Right hindlimb (tissue), 1 donor: ENCODE measurements at regions not wholly inside any gene's neighbourhood (a gene's known extent, or its start where the extent isn't known, plus 50 kb on each side); places are given as distances from the start of the nearest gene placed in this dataset.
A peak's percentile ranks its signal among the peaks of the same experiment; 100 is the strongest.

ENCODE experiments used
- DNase-seq: peaks from one replicate; pipeline ENCODE4 v3.0.0-alpha.2; 2018

- DNase-seq, result no peak
These were observed 97.2 kb upstream of the COL8A1 start for GRCh38 chr3:99541181-99541580.

- DNase-seq, result peak; percentile 31
These were observed 101.0 kb upstream of the COL8A1 start for GRCh38 chr3:99537416-99537815.

DNA sequence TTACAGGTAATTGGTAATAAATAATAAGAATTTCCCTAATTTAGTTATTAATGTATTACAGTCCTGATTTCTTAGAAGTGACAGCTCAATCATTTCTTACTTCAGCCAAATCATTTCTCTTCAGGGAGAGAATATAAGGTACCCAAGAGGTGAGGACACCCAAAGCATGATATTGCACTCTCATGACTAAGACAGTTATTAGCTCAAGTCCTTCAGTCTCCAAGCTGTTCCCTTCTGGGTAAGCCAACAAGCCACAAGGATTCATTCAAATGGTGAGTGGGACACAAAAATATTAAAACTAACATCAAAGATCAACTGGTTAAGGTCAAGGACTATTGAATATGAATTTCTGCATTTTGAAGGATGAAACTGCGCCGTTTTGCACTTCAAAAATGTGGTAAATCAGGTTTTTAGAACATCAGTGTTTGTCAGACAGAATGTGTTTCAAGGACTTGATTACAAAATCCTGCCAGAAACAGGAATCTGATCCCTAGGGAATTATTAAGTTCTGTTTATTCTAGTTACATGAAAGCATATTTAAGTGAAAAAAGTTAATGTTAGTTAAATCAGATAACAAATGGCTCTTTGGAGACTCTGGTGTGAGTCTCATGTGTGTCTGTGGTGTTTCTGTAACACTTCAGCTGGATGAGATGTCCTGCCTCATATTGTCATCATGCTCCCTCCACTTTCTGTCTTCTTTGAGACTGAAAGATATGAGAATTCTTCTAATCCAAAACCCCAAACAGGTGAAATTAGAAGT, 101.7 kb upstream of the COL8A1 start:
- DNase-seq, result no peak

GRCh38 chr3:99534951-99535704, 103.3 kb upstream of the COL8A1 start:
- DNase-seq, result no peak

- no peak for DNase-seq
These were observed 106.1 kb upstream of the COL8A1 start for GRCh38 chr3:99532246-99532645.

DNA sequence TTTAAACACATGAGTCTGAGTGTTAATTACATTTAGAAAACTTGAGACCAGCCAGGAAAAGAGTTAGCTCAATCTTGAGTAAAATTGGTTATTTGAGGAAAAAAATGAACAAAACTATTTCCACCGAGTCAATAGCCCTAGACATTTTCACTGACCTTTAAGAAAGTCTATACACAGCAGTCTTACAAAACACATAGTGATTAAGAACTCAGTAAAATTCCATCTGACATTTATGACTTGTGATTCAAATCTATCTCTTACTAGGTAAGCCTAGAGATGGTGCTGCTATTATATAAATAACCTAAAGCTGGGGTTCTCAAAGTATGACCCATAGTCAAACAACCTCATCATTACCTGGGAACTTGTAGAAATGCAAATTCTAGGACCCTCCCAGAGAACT, 109.1 kb upstream of the COL8A1 start:
- DNase-seq, result no peak

GRCh38 chr3:99526921-99527320, 111.5 kb upstream of the COL8A1 start:
- no peak for DNase-seq

- DNase-seq, result no peak
These were observed 113.8 kb upstream of the COL8A1 start for GRCh38 chr3:99524559-99524958.

GRCh38 chr3:99523431-99524127, 114.8 kb upstream of the COL8A1 start:
- DNase-seq, result no peak

DNA sequence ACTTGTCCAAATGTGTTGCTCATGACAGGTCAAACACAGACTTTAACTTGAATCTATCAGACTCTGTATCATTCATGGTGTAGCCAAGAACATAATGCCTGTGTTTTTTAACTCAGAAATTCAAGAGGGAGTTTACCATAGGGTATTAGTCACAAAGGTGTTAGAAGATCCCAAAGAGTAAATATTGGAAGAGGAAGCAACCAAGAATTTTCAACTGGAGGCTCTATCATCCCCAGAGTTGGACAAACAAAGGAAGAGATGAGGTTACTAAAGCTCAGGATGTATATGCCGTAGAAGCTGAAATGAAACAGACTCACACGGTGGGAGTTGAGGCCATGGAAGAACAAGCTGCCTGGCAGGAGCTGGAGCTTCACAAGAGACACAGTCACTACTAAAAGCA, 116.2 kb upstream of the COL8A1 start:
- no peak for DNase-seq

DNA sequence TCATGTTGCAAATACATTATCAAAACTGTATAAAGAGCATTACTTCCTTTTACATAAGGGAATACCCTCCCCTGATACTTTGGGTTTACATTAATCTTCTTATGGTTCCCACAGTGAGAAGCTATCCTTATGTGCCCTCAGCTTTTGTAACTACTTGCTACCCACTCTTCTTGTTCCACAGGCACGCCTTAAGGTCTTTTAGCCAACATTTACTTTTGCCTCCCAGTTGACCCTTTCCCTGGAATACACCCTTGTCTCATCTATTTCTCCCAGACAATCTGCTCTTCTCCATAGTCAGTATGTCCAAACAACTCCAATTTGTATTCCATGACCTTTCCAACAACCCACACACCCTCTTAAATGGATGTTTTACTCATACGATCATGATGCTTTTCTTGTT, 116.8 kb upstream of the COL8A1 start:
- DNase-seq, result no peak

GRCh38 chr3:99520513-99520912, 117.9 kb upstream of the COL8A1 start:
- DNase-seq, result no peak

DNA sequence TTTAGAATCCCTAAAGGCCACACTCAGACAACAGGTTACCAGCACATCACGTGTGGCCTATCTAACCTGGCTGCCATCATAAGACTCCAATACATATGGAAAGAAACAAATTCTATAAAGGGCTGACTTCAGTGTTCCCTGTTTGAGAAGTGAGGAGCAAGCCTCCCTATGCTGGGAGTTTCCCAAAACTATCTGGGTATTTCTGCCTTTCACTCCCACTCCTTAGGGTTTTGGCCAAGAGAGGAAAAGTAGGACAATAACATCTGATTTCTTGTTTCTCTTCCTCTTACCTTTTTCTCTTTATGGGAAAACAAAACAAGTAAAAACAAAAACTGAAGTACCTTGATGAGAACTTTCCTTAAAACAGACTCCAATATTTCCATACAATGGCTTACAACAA, 121.5 kb upstream of the COL8A1 start:
- no peak for DNase-seq

- no peak for DNase-seq
These were observed 122.5 kb upstream of the COL8A1 start for GRCh38 chr3:99515891-99516290.

- DNase-seq, result no peak
These were observed 129.2 kb upstream of the COL8A1 start for GRCh38 chr3:99509224-99509623.

DNA sequence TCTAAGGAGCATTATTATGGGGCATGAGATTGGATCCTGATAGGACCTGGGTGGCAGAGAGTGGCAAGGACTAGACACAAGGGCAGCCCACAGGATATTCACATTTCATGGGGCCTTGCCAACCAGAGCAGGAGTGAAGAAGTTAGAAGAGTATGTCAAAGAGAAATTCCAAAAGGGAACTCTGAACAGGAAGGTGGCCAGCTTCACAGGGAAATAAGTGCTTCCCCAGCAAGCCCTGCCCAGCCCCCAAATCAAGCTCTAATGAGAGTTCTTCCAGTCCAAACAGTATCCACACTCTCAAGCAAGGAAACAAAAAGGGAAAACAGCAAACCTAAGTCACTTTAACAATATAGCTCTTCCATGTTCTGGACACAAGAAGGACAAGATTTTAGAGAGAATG, 130.2 kb upstream of the COL8A1 start:
- no peak for DNase-seq

DNA sequence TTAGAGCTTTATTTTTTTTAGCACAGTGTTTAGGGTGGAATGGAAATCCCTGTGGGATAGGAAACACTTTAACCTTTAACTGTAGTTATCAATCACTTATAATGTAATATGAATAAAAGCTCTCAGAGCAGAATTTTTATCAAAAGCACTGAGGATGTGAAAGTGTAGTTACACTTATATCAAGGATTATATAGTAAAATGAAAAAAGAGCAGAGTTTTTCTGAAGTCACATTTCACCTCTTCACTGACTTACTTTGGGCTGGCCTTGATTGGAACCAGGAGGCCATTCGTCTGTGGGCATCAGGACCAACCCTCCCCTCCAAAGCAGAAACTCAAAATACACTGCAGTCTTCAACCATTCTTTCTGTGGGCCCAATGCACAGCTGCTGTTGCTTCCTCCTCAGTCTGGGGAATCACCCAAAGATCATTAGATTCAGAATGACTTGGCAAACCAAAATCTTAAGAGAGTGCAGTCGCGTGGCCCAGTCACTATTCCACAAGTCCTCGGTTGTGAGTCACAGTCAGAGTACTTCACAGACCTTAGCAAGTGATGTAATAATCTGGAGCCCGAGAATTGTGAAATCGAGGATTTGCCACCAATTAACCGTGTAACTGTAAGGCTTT, 132.6 kb upstream of the COL8A1 start:
- no peak for DNase-seq

DNA sequence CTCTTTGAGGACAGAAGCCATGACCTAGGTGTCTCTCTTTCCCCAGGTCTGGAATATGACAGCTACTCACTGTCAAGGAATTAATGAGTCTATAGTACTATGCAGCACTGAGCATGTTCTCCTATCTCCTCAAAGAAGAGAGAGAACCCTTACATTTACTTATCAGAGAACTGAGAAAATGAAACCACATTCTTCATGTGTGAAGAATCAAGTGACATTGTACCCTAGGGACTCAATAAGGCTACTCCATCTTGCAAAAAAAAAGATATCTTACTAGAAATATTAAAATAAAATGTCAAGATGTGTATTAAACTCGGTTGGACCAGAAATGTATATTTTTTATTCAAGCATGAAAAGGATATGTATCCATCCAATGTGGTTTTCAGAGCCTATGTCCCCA, 133.2 kb upstream of the COL8A1 start:
- DNase-seq, result no peak

- DNase-seq, result no peak
These were observed 134.1 kb upstream of the COL8A1 start for GRCh38 chr3:99504258-99504657.

DNA sequence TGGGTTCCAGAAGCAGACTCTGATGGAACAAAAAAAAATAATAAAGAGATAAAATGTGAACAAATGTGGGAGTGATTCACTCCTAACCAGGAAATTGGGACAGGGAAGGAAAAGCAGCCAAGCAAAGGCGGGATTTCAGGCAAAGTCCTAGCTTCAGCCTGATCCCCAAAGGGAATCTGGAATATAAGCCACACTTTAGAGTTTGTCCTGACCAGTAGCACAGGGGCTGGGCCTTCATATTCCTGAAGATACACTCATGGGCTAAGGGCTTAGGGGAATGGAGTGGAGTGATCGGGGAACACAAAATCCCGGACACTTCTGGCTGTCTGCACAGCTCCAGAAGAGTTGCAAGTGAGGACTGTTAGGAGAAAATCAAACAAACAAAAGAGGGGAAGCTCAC, 135.0 kb upstream of the COL8A1 start:
- no peak for DNase-seq

DNA sequence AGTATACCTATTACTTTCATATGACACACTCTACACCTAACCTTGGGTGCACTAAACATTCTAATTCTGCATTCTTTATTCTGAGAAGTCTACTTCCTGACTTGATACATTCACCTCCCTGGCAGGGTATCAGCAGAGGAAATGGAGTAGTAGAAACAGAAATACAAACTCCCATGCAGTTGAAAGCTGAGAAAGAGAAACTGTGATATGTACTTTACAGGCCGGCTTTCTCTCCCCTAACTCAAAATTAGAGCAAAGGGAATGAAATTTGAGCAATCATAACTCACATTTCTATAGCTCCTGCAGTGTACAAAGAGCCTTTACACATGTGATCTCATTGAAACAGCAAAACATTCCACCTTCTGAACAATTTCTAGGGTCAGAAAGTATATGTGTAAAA, 135.5 kb upstream of the COL8A1 start:
- DNase-seq, result no peak

DNA sequence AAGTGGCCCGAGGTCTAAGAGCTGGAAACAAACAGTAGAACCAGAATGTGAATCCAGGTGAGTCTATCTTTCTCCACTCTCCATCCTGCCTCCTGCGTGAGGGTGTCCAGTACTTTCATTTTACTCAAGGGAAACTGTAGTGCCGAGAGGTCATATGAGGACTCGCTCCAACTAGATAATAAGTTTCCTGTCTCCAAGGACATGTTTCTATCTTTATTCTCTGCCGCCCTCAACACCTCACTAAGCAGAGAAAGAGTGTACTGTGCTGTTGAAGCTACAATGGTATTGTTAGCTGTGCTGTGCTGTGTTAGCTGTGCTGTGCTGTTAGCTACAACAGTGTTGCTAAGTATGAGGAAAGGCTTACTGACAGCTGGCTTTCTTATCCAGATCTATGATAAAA, 137.9 kb upstream of the COL8A1 start:
- no peak for DNase-seq
